RCC 7860 (cell line): ENCODE measurements at regions not wholly inside any gene's neighbourhood (a gene's known extent, or its start where the extent isn't known, plus 50 kb on each side); places are given as distances from the start of the nearest gene placed in this dataset.

Source experiments
- DNase-seq: peaks from one replicate; pipeline ENCODE4 v3.0.0-alpha.2; 2015; ENCODE audit warnings: low spot score
- FAIRE-seq: peaks from 2 replicates; lab custom pipeline; 2012; peaks lifted over from hg19 to GRCh38; lab: Jason Lieb, UNC

DNA sequence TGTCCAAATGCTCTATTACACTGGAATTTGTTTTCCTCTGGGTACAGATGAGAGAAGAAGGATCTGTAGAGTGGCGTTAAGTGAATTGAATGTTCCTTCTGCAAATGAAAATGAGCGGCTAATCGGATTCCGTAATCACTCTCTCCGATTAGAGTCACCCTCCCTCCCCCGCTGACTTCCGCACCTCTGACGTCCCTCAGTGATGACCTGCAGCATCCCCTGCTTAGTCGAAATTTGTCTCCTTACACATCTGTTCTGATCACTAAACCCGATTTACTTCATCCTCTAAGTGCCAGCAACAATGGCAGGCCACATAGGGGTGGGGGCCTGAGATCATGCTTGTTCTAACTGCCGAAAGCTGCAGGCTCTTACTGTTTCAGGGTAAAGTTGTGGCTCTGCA is 378.7 kb downstream of the SEC16B start:
- FAIRE-seq (no peak), DNase-seq (no peak)

DNA sequence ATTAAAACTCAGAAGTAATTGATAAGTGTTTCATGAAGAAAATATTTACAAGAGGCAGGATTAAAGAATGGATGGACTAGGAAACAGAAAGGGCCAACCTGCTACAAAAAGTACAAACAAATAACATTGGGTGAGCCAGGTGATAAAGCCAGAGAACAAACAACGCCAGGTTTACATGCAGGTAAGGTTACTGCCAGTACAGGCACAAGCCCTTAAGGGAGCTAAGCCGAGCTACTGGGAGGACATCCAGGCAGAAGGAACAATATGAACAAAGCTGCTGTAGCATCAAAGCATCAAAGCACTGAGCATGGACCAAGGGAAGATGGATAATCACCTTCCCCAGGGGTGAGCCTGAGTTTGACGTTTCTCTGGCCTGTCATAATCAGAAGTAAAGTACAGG is 380.7 kb downstream of the SEC16B start:
- FAIRE-seq, result no peak
- no peak for DNase-seq

DNA sequence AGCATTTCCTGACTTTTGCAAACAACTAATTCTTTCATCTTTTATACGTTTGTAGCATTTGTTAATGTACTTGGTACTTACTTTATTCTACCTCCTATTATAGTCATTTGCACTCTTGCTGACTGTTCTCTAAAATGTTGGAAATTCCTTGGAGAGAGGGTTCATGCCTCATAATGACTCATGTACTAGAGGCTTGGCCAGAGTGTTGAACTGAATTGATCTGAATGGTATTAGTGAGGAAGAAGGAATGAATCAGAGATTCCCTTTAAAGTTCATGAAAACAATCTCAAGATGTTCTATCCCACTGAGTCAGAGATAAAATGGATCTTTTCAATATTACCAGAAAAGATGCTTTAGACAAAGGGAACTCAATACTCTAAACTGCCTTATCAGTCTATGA is 383.4 kb downstream of the SEC16B start:
- DNase-seq (no peak), FAIRE-seq (no peak)

DNA sequence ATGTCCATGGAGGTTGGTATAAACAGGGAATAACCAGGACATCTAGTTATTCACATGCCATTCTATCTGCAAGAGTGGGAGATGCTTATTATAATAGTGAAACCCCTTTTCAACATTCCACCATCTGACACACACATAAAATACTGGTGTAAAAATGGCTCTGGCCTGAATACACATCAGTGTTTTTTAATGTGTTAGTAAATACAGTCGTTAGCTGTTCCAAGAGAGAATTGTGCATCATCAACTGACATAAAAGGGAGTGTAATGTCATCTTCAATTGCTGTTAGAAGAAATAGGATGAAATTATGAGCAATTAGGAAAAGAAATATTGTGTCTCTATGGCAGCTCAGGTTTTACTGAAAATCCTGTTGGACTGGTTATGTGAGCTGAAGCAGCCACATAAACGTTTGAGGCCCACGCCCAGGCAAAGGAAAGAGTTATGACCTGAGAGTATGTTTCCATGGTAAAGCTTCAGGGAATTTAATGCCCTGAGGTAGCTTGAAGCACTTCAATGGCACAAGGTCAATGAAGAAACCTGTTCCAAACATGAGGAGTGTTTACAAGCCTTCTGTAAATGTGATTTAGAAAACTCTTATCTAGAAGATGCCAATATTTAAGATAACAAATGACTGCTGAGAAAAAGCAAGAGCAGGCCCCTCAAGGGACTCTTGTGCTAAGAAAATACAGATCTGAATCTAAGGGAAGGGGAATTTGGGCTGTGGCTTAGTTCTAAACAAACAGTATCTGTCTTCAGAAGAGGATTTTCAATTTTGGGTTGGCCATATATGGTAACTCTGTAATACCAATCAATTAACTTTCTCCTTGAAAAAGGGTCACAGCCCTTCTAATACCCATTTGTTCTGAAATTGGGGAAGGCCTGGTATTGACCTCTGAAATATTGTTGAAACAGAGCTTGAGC is 384.3 kb downstream of the SEC16B start:
- DNase-seq (no peak), FAIRE-seq (no peak)

DNA sequence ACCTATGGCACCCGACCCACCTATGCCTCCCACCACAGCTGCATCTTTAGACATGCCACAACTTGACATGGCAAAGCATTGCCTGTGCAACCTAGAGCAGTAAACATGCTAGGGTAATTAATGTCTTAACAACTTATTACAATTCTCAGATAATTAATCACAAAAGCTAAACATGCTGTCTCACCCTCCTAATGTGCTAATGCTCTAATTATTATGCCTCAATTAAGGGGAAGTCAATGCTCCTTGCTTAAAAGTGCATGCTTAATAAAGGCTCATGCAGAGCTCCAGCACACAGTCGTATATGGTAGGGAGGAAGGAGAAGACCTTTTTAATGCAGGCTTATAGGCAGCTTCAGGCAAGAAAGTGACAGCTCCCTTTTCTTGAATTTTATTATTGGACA is 396.0 kb downstream of the SEC16B start:
- no peak for FAIRE-seq
- no peak for DNase-seq

DNA sequence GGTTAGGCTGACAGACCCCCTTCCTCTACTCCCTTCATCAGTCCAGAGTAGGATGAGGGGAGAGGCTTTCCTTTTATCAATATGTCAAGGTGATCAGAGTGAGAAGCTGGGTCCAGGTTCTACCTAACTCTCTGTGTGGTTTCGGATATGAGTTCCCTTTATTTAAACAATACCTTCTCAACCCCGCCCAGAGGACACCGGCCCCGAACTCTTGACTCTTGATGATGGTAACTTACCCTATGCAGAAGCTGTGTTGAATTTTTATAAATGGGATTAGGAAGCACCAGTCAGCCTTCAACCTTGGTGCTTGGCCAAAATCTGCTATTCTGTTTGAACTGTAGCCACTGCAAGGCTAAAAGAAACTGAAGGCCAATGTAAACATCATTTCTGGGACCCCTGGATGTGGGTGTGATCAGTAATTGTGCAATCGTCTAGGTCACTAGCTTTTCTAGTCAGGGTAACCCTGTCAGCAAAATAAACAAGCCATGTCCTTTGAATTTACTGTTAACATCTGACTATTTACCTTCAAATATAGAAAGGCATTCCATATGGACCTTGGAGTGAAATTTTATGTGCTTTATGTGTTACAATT is 398.3 kb downstream of the SEC16B start:
- FAIRE-seq (no peak), DNase-seq (no peak)

DNA sequence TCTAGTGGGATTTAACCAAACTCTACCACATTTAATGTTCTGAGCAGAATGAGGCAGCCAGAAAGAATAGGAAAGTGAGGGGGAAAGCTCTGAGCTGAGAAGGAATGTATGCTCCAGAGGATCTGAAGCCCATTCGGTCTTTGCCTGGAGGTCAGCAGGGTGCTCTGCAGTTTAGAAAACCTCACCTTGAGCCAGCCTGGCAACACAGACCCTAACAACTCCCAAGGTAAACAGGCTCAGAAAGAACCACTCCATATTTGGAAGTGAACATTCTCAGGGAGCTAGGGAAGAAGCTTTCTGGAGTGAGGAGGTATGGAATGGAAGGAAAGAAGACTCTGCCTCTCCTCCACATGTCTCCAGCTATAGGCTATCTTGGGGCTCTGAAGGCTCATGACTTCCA is 398.8 kb downstream of the SEC16B start:
- DNase-seq, result no peak
- no peak for FAIRE-seq

DNA sequence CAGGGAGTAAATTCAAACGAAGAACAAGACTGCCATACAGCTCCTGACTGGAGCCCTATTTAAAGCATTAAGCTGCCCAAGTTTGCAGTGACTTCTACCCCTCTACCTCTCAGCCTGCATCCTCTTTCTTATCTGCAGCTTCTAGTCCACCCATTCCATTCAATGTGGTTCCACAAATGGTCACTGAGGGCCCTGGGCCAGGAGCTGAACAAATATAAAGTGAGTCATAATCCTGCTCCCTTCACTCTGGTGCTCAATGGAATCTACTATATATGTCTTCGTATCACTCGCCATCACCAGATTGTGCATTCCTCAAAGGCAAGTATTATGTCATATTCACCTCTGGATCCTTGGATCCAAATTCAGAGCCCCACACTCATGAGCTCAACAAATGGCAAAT is 398.7 kb downstream of the BRINP2 start:
- no peak for DNase-seq
- FAIRE-seq, result no peak

DNA sequence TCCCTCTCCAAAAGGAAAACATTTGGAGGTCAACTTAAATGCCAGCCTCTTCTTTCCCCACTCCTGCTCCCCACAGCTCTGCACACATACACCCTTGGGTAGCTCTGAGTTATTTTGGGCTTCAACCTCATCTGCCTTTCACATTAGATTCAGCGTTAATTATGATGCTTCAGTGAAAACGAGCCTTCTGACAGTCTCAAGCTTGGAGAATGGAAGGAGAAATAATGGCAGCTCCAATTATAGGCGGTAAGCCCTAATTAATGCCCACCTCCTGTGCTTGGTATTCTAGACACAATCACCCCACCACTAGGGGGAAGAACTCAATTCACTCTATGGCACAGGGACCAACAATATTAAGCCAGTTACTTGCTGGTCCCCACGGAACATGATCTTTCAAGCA is 397.9 kb downstream of the BRINP2 start:
- DNase-seq (no peak), FAIRE-seq (no peak)

DNA sequence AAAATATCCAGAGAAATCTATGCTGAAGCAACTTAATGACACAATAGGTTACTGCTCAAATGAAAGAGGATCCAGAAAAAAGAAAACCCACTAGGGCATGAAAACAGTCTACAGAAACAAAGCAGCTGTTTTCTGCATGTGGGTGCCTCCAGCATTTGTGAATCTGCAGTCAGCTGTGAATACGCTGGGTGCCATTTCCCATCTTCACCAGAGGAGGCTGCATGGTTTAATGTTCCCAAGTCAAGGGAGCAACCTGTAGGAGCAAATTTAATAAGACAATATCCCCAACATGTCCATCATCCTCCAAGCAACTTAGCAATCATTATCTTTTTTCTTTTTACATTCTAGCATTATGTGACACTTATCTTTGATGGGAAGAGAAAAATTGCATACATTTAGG is 396.6 kb downstream of the BRINP2 start:
- DNase-seq (no peak), FAIRE-seq (no peak)

DNA sequence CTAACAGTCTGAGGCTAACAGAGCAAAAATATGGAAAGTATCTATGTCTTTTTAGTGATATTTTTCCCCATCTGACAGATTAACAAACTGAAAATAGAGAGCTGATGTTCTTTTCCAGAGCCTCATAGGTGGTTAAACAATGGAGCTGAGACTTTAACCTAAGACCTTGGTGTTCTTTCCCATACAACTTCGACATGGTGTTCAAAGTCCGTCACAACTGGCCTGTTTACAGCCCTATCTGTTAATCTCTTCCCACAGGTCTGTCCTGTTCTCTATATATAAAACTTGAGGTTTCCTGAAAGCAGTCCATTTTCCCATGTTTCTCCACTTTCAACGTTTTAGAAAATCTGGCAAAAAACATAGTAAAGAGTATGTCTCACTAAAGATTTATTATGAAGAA is 395.7 kb downstream of the BRINP2 start:
- no peak for DNase-seq
- no peak for FAIRE-seq

DNA sequence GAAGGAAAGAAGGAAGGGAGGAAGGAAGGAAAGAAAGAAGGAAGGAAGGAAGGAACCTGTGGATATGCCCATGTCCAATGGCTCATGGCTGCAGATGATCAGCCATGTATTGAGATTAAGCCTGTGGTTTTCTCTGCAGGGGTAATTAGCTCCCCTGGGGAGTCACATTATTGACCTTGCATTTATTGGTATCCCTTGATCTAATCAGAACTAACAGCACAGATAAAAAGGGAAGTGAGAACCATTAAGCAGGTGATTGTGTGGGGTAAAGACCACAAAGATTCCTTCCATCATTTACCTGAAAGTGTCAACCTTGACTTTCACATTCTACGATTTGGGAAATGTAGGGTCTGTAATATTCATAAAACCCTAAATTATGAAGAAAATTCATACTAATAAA is 390.7 kb downstream of the BRINP2 start:
- no peak for FAIRE-seq
- DNase-seq, result no peak

DNA sequence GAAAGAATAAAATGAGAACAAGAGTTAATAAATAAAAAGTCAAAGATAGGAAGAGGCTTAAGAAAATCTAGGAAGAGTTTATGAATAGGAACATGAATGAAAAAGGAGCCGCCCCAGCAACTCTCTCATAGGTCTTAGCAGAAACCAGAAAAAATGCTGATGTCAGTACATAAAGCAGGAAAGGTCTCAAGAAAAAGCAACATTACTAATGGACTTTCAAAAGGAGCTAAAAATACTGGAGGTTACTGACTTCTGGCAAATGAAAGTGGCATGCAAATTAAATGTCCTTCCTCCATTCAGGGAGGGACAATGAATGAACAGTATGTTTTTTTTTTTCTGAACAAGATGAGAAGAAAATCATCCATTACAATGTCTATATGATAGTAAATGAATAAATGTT is 387.6 kb downstream of the BRINP2 start:
- FAIRE-seq (no peak), DNase-seq (no peak)

DNA sequence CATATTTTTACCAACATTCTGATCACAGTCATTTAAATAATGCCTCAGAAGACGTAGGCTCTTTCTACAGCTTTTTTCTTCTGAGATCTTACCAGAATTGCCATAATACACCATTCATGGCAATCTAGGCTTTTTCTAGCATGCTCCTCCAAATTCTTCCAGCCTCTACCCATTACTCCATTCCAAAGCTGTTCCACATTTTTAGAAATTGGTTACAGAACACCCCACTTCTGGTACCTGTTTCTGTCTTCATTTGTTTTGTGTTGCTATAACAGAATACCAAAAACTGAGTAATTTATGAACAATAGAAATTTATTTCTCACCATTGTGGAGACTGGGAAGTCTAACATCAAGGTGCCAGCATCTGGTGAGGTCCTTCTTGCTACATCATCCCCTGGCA is 385.4 kb downstream of the BRINP2 start:
- DNase-seq (no peak), FAIRE-seq (no peak)

DNA sequence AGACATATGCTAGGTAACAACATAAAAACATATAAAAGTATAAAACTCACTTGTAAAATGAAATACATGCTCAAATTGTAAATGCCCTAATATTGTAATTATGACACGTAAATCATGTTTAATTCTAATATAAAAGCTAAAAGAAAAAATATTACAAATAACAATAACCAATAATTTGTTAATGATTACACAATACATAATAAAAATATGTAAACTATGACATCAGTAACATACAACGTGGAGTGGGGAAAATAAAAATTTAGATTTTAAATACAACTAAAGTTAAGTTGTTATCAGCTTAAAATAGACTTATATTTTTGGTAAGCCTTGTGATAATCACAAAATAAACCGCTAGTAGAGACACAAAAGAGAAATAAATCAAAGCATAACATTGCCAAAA is 376.4 kb downstream of the BRINP2 start:
- no peak for DNase-seq
- FAIRE-seq, result peak; percentile 17

DNA sequence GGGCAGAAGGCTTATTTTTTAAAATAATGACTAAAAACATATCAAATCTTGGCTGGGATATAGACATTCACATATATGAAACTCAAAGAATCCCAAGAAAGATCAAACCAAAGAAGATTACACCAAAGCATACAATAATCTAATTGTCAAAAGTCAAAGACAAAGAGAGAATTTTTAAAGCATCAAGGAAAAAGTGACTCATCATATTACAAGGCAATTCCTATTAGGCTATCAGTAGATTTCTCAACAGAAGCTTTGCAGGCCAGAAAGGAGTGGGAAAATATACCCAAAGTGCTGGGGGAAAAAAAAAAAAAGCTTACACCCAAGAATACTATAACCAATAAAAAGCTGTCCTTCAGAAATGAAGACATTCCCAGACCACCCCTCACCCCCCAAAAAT is 375.6 kb downstream of the BRINP2 start:
- FAIRE-seq, result no peak

DNA sequence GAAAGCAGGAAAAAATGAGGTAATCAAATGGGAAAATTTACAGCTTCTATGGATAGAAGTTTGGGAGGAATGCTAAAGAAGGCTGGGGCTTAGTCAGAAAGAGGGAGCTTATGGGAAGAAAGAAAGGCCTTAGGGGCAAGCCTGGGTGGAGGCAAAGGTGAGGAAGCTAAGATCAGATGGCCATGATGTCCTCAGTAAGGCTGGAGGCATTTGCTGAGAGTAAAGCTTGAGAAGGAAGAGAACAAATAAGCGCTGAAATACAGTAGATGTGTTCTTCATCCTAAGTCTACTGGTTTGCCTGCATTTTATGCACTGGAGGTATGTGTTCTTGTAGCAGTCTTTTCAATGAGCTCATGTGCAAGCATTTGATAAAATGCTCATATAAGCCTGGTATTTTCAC is 355.4 kb downstream of the BRINP2 start:
- no peak for DNase-seq
- FAIRE-seq, result no peak

More for the DNA sequence above, 375.6 kb downstream of the BRINP2 start:
- DNase-seq, result no peak

DNA sequence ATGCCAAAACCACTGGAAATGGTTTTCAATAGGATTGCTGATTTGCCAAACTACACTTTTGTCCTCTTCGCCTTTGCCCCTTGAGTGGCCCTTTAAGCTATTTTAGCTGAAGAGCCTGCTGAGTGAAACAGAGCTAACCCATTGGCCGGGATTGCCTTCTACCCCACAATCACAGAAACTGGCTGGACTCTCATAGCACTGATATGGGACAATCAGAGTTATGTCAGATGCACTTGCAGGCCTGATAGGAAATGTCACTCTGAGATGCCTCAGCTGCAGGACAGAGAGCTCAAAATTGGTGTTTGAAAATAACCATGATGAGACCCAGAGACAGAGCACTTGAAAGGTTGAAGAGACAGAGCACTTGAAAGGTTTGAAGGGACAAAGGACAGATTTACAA is 354.4 kb downstream of the BRINP2 start:
- DNase-seq, result no peak
- no peak for FAIRE-seq

DNA sequence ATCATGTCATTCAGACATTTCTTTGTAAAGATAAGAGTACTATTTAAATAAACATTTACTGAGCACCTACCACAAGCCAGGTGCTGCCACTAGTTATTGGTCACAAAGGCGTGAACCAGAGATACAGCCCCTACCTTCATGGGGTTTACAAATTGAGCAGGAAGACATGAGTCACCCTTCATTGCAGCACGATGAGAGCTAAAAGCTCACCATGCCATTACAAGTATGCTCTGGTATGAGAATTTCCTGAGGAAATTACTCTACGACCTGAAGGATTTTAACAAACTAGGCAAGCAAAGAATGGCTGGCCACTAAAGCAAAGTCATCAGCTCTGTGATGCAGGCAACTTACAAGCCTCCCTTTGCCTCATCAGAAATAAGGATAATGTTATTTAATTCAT is 346.8 kb downstream of the BRINP2 start:
- DNase-seq (no peak), FAIRE-seq (no peak)

DNA sequence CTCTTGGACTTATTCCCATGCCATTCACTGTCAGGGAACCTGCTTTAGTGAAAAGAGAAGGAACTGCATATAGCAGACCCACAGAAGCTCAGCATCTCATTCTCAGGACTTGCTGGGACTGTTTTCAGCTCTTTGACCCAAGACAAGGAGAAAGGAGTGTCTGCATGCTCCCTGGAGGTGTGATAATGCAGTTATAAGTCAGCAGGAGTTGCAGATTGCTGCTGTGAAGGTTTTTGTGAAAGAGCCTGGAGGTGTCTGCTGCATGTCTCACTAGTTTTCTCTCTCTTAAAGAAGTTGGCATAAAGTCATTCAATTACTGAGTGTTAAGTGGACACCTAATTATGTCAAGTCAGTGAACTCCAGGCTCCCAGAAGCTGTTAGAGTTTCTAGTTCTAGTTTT is 343.4 kb downstream of the BRINP2 start:
- DNase-seq (no peak), FAIRE-seq (no peak)

DNA sequence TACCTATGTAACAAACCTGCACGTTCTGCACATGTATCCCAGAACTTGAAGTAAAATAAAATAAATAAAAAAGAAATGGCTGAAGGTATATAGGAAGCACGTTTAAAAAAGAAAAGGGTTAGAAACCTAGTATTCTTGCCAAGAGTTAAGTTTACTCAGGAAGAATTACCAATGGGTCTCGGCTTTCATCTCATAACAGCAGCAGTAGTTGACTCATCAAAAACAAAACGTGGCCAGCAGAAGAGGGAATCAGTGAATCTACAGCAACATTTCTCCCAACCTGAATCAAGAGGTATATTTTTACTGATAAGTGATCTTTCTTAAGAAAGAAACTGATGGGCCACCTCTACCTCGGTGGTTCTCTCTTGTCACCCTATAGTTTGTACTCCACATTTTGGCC is 340.3 kb downstream of the BRINP2 start:
- DNase-seq (no peak), FAIRE-seq (no peak)

DNA sequence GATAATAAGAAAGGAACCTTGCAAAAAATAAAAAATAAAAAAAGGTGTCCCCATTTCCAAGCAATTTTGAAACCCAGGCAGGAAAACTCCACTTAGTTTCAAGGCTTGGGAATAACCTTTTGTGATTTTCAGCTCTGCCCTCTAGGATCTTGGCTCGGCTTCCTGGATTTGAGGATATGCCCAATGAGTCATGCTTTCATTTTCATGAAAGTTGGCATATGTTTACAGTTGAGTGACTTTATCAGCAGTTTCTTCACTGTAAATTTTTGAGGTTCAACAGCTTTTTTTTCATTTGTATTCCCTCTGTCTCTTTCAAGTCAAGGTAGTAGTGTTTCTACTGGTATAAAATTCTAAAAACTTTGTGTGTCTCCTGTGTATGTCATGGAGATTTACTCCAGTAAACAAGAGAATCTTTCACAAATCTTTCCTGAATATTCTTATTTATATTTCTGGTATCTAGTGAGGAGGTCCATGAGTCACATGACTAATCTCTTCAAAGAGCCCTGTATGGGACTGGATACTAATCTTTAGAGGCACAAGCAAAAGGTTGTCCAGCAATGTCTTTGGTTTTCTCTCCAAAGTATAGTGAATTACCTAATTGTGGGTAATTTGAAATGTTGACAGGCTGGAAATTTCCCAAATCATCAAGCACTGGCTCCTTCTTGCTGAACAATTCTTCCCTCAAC is 335.3 kb downstream of the BRINP2 start:
- FAIRE-seq, result peak; percentile 87
- DNase-seq, result peak; percentile 67
